ENCODE measurements at regions not wholly inside any gene's neighbourhood (a gene's known extent, or its start where the extent isn't known, plus 50 kb on each side); places are given as distances from the start of the nearest gene placed in this dataset.

DNA sequence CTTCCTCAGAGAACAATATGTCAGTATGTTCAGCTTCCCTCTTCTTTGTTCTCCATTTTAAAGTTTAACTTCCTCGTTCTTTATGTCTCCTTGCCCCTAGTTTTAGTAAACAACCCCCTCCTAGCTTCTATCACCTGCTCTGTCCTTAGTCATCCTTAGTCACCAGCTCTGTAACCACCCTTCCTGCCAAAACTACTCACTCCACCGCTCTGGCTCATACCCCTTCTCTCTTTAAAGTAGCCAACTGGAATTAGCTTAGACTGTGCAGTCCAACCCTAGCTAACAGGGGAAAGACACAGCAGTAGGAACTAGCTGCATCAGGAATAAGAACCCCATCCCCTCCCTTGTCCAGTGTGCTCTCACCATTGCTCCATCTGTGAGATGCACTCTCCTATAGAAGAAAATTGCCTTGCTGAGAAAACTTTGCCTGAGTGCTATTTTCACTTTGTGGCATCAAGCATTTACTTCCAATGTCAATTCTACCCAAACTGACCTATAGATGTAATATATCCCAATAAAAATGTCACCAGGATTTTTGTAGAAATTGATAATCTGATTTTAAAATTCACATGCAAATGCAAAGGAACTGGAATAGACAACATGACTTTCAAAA is 603.2 kb downstream of the C12orf50 start:
- TF ChIP-seq, protein P1, sequence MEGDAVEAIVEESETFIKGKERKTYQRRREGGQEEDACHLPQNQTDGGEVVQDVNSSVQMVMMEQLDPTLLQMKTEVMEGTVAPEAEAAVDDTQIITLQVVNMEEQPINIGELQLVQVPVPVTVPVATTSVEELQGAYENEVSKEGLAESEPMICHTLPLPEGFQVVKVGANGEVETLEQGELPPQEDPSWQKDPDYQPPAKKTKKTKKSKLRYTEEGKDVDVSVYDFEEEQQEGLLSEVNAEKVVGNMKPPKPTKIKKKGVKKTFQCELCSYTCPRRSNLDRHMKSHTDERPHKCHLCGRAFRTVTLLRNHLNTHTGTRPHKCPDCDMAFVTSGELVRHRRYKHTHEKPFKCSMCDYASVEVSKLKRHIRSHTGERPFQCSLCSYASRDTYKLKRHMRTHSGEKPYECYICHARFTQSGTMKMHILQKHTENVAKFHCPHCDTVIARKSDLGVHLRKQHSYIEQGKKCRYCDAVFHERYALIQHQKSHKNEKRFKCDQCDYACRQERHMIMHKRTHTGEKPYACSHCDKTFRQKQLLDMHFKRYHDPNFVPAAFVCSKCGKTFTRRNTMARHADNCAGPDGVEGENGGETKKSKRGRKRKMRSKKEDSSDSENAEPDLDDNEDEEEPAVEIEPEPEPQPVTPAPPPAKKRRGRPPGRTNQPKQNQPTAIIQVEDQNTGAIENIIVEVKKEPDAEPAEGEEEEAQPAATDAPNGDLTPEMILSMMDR (IDR thresholded peaks at IDR 0.05 in 8 of 11, conservative IDR thresholded peaks at IDR 0.05 in 3 of 11), result no peak
- TF ChIP-seq POLR2AphosphoS5 (IDR thresholded peaks at IDR 0.05), result no peak
